ENCODE measurements at regions not wholly inside any gene's neighbourhood (a gene's known extent, or its start where the extent isn't known, plus 50 kb on each side); places are given as distances from the start of the nearest gene placed in this dataset.

DNA sequence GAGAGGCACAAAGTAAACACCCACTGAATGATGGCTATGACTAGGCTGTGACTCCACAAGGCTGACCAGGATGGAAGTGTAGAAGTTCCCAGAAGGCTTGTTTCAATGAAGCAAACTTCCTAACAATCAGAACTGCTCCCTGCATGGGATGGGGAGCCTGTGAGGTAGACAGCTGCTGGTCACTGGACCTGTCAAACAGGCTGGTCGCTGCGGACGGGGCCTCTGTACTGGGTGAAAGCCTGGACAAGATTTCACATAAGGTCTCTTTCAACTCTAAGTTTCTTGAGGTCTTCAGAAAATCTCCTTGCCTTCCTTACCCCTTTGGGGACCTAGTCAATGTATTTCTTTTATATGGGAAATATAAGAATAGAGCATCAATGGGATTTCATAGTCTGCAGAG lies 438.2 kb downstream of the BUD13 start:
- BruUV-seq (replicated peaks) = no TSS peak
- ChIA-PET POLR2A (no interaction called here), CTCF (no interaction called here)
- TF ChIP-seq SIN3A (IDR thresholded peaks at IDR 0.05; ENCODE audit: borderline replicate concordance, insufficient read depth, low read depth, low read length) (no peak), POLR2AphosphoS5 (IDR thresholded peaks at IDR 0.05; ENCODE audit: low read depth, low read length) (no peak), REST (IDR thresholded peaks at IDR 0.05; ENCODE audit: insufficient read depth in 1 of 2, low read depth in 2 of 2, low read length in 1 of 2) (no peak), TCF7L2 (IDR thresholded peaks at IDR 0.05; ENCODE audit: low read depth, low read length) (no peak)
- TF ChIP-seq, protein P1, sequence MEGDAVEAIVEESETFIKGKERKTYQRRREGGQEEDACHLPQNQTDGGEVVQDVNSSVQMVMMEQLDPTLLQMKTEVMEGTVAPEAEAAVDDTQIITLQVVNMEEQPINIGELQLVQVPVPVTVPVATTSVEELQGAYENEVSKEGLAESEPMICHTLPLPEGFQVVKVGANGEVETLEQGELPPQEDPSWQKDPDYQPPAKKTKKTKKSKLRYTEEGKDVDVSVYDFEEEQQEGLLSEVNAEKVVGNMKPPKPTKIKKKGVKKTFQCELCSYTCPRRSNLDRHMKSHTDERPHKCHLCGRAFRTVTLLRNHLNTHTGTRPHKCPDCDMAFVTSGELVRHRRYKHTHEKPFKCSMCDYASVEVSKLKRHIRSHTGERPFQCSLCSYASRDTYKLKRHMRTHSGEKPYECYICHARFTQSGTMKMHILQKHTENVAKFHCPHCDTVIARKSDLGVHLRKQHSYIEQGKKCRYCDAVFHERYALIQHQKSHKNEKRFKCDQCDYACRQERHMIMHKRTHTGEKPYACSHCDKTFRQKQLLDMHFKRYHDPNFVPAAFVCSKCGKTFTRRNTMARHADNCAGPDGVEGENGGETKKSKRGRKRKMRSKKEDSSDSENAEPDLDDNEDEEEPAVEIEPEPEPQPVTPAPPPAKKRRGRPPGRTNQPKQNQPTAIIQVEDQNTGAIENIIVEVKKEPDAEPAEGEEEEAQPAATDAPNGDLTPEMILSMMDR (IDR thresholded peaks at IDR 0.05) = no peak
- no peak overlapping the region for H3K4me3 ChIP-seq (ENCODE audit: low read depth in 2 of 2, low read length in 2 of 2)
- ATAC-seq = no peak
- no peak overlapping the region for H3K27ac ChIP-seq (ENCODE audit: low read length)
- H3K27me3 ChIP-seq (ENCODE audit: control insufficient read depth, insufficient read depth, low read length) = no peaks in the 10 kb centered on the region; the same call in 1 of the 2 replicates
- intact Hi-C loops (cut with micrococcal nuclease; ENCODE audit: unreplicated experiment) (no loop called here), in situ Hi-C loops (cut with HindIII; ENCODE audit: low pct_unique_long_range_greater_than_20kb, low sequenced_read_pairs) (no loop called here)
- no peaks in the 10 kb centered on the region for H3K36me3 ChIP-seq (ENCODE audit: control insufficient read depth, insufficient read depth, low read length)
- no peaks in the 10 kb centered on the region for H3K4me1 ChIP-seq (ENCODE audit: control insufficient read depth, insufficient read depth, low read length)
- DNase-seq (ENCODE audit: low read depth, low spot score) = no peak
- H3K9me3 ChIP-seq (ENCODE audit: control insufficient read depth, insufficient read depth, low read depth, low read length) = no peaks in the 10 kb centered on the region

- in situ Hi-C loops (cut with HindIII; ENCODE audit: low pct_unique_long_range_greater_than_20kb, low sequenced_read_pairs) = no loop called here
- H3K36me3 ChIP-seq (ENCODE audit: control insufficient read depth, insufficient read depth, low read length) = no peaks in the 10 kb centered on the region
- H3K4me3 ChIP-seq (ENCODE audit: low read depth in 2 of 2, low read length in 2 of 2) = no peak overlapping the region
- DNase-seq (ENCODE audit: low read depth, low spot score) (no peak), ATAC-seq (no peak)
- no peaks in the 10 kb centered on the region; the same call in 1 of the 2 replicates for H3K27me3 ChIP-seq (ENCODE audit: control insufficient read depth, insufficient read depth, low read length)
- no TSS peak for BruUV-seq (replicated peaks)
- ChIA-PET POLR2A (no interaction called here), CTCF (no interaction called here)
- no peaks in the 10 kb centered on the region for H3K4me1 ChIP-seq (ENCODE audit: control insufficient read depth, insufficient read depth, low read length)
- no peak overlapping the region for H3K27ac ChIP-seq (ENCODE audit: low read length)
- TF ChIP-seq, protein P1 (IDR thresholded peaks at IDR 0.05) = no peak
- TF ChIP-seq TCF7L2 (IDR thresholded peaks at IDR 0.05; ENCODE audit: low read depth, low read length) (no peak), POLR2AphosphoS5 (IDR thresholded peaks at IDR 0.05; ENCODE audit: low read depth, low read length) (no peak), REST (IDR thresholded peaks at IDR 0.05; ENCODE audit: insufficient read depth in 1 of 2, low read depth in 2 of 2, low read length in 1 of 2) (no peak), SIN3A (IDR thresholded peaks at IDR 0.05; ENCODE audit: borderline replicate concordance, insufficient read depth, low read depth, low read length) (no peak)
- intact Hi-C loops (cut with micrococcal nuclease; ENCODE audit: unreplicated experiment) = no loop called here
- no peaks in the 10 kb centered on the region for H3K9me3 ChIP-seq (ENCODE audit: control insufficient read depth, insufficient read depth, low read depth, low read length)
These were observed 439.7 kb downstream of the BUD13 start for GRCh38 chr11:116333001-116333535.
